NCI-H2196 treated with DMSO at 0.1 percent for 48 hours (cell line): ENCODE measurements at regions not wholly inside any gene's neighbourhood (a gene's known extent, or its start where the extent isn't known, plus 50 kb on each side); places are given as distances from the start of the nearest gene placed in this dataset.

ENCODE experiments used
- DNase-seq: peaks from one replicate; lab custom pipeline; 2025; ENCODE audit not compliant: unreplicated experiment; lab: John Stamatoyannopoulos, UW

DNA sequence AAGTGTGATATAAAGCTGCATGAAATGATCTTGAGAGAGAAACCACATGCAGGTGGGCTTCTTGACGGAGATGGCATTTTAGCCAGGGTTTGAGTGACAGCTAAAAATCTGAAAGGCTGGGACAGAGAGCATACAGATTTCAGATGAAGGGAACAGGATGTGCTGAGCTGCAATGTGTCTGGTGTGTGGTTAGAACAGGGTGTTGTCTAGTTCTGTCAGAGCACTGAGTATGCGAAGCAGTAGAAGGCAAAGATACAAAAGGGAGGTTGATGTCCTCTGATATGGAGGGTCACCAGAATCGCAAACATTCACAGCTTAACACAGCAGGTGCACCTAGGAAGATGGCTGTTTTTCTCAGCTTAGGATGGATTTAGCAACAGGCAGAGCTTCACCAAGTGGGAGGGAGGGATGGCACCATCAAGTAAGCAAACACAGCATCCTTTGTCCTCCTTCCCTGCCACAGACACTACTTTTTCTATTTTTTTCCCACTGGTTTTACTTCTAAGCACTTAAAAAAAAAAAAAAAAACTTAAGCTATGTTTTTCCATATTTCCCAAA, 182.5 kb downstream of the TMX3 start:
- no peak for DNase-seq

DNA sequence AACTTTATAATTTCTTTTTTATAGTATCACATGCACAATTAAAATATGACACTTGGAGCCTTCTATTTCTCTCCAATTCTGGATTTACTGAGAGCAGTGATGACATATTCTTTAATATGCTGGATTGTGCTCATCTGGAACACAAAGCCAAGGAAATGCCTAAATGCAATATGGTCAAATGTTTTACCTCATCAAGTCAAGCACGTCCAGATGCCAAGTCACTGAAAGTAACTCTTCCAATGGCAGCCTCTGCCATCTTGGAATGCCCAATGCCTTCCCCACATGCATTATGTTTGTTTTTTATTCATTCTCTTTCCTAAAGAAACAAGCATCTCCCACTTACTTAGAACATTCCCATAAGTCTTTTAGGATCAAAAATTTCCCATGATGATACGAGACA, 189.8 kb downstream of the TMX3 start:
- DNase-seq, result no peak

GRCh38 chr18:68520406-68521075, 194.4 kb downstream of the TMX3 start:
- DNase-seq, result no peak

GRCh38 chr18:68519336-68519735, 195.6 kb downstream of the TMX3 start:
- DNase-seq, result no peak

DNA sequence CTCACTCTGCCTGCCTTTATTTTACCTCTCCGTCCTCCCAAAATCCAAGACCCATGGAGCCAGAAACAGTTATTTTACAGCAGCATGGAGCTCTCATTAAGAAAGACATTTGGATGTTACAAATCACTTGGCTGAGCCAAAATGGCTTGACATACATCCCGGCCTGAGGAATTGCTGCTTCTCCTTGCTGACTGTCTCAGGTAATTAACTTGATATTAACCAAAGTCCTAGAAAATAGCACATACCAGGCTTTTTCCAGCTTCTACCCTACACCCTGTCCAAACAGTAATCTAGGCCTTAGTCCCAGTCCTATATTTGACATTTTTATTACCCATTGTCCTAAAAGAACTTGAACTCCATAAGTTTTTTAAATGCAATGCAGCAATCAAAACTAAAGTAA, 205.0 kb downstream of the TMX3 start:
- DNase-seq, result no peak

- no peak for DNase-seq
Observed at GRCh38 chr18:68507781-68508180, 207.1 kb downstream of the TMX3 start.

- DNase-seq, result no peak
Observed at GRCh38 chr18:68505178-68505574, 209.7 kb downstream of the TMX3 start.

DNA sequence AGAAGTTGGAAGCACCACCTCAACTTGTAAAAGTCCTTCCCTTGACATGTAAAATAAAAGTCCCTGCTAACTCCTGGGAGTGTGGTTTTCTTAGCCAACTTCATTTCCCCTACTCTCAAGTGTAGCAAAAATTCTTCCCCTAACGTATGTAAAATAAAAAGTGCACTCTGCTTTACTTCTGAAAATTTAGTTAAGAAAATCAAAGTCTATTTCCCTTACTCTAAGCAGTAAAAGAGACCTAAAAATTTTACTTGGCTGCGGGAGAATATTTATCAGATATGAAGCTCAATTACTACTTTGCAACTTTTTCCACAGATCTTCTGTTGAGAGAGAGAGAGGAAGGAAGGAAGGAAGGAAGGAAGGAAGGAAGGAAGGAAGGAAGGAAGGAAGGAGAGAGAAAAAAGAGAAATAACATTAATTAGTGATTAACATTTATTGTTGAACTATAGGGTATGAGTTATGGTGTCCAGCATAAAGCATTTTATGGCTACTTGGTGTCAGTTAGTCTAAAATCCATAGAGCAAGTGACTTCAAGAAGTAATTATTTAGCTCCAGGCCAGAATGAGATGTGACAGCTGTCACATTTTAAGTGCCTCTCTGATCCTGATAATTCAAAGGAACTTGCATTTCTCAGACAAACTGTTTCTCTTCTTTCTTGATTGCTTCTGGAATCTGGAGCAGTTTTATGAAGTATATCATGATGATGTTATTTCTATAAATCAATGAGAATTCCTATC, 210.3 kb downstream of the TMX3 start:
- no peak for DNase-seq

DNA sequence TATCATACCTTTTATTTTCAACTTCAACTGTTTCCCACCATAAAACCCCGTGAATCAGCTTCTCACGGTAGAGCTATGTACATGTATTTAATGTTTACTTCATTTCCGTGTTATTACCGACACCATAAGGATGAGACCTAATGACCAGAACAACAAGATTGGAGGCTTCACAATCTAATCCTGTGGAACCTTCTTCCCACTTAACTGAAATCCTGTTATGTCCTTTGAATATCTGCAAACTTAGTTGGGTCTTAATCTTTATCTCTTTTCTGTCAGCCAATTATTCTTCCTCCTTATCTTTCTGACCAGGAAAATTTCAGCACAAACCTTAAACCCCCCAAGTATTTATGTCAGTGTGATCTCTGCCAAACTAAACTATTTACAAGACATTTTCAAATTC, 214.4 kb downstream of the TMX3 start:
- no peak for DNase-seq

DNA sequence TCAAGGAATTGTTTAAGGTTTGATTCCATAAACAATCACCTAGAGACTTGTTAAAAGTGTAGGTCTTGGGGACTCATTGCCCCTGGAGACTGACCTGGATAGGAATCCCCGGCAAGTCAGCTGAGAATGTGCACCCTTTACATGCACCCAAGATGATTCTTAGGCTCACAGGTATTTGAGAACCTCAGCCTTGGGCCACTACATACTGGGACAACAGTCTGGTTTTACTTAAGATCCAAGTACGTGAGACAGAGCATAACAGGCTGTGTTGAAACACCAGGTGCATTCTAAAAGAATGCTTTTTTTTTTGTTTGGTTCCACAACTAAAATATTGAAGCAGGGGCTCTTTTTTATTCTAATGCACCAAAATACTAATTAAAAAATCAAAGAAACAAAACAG, 215.8 kb downstream of the TMX3 start:
- no peak for DNase-seq

DNA sequence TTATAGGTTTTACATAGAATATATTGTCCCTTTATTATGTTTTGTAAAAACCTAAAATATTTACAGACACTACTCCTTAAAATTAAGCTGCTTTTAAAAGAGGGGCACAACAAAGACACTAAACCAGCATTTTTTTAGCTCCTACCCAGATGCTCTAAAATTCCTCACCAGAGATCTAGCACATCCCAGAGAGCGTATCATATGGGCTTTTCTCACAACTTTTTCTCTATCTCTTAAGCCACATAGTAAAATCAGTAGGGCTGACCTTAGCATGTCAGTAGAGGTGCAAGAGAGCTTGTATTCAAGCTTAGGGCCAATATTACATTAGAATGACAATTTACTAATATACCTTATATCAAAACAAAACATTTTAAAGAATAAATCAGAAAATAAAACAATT, 216.3 kb downstream of the TMX3 start:
- no peak for DNase-seq

- no peak for DNase-seq
Observed at GRCh38 chr18:68498185-68498584, 216.7 kb downstream of the TMX3 start.

DNA sequence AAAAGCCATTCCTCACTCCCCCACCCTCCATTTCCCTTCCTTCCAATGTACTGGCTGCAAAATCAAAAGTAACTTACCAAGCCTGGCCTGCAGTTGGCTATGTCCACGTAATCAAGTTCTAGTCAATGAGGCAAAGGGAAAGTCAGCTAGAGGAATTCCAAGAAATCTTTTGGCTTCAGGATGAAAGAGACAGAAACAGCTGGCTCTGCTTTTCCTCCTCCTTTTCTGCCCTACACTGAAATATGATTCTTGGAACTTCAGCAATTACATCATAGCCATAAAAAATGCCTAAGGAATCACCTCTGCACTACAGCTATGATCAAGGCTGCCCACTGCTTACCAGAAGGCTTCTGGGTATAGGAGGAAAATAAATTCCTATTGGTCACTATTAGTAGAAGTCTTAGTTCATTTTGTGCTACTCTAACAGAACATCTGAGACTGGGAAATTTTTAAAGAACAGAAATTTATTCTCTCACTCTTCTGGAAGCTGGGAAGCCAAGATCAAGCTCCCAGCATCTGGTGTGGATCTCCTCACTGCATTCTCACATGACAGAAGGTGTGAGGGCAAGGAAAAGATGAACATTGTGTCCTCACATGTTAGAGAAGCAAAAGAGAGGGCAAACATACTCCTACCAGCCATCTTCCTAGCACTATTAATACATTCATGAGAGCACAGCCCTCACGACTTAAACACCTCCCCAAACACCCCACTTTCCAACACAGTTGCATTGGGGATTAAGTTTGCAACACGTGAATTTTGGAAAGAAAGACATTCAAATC, 219.9 kb downstream of the TMX3 start:
- DNase-seq, result no peak

DNA sequence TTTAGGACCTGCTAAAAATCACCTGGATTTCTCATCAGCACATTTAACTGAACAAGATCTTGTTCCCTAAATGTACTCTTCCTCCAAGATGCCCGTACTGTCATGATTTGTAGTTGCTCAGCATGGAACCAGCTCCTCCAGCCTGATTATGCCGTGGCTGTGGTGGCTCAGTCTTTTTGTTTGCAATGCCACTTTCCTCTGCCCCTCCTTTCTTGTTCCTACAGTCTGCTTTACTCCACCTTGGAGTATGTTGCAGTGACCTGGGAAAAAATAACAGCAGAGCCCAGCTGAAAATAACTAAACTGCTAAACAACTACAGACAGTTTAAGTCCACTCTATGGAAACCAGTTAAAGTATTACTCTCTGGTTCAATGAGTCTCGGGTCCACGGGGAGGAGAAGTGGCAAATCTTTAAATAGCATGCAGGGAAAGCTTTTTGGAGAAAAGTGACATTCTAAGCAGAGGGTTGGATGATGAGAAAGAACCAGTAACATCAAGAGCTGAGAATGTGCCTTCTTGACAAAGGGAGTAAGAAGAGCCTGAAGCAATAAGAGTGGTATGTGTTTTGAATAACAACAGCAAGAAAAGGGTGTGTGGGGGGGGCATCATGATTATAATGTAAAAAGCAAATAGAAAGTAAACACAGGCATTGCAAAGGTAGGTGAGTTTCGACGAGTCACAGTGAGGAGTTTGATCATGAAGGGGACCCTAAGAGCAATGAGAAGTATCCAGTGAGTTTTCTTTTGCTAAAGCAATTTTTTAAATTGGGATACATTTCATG, 225.7 kb downstream of the TMX3 start:
- no peak for DNase-seq

GRCh38 chr18:68484241-68484640, 230.7 kb downstream of the TMX3 start:
- DNase-seq, result no peak

DNA sequence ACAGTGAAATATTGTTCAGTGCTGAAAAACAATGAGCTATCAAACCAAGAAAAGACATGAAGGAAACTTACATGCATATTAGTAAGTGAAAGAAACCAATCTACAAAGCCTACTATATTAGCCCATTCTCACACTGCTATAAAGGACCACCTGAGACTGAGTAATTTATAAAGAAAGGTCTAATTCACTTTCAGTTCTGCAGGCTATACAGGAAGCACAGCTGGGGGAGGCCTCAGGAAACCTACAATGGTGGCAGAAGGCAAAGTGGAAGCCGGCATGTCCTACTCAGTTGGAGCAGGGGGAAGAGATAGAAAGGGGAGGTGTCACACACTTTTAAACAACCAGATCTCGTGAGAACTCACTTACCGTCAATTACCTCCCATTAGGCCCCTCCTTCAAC, 232.1 kb downstream of the TMX3 start:
- no peak for DNase-seq

DNA sequence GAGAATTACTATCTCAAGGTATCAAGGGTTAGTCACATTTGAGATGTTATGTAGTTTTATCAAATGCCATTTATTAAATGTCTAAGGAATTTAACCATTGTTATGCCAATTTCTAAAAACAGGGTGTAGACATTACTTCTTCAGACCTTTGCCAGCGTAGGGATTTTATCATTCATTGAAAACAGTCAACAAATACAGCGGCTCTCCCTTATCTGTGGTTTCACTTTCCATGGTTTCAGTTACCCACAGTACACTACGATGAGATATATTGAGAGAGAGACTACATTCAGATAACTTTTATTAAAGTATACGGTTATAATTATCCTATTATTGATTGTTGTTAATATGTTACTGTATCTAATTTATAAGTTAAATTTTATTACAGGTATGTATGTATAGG, 234.7 kb downstream of the TMX3 start:
- DNase-seq, result no peak

- no peak for DNase-seq
Observed at GRCh38 chr18:68478246-68478645, 236.7 kb downstream of the TMX3 start.

- DNase-seq, result no peak
Observed at GRCh38 chr18:68475883-68476282, 239.0 kb downstream of the TMX3 start.

DNA sequence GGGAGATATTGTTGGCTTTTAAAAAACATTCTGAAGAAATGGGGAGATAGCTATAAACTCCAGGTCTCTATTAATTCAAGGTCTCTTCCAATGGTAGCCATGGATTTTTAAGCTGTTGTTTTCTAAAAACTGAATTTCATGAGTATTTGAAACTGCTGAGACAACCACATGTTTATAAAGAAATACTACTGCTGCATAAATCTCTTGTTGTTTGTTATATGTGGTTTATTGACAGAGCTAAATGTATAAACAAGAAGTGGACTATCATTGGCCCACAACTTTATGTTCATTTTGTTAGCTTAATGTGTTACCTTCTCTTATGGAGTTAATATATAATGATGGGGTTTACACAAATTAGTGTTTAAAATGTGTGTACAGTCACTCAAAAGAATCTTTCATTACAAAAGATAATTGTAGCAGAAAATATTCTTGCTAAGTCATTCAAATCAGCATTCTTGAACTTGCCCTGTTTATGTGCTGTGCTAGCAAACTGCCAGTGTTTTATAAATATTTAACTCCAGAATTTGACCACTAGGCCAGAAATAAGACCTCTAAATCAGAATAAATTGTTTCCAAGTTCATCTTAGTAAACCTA, 242.1 kb downstream of the TMX3 start:
- DNase-seq, result no peak
